Right forelimb (tissue), 1 donor: ENCODE measurements at regions not wholly inside any gene's neighbourhood (a gene's known extent, or its start where the extent isn't known, plus 50 kb on each side); places are given as distances from the start of the nearest gene placed in this dataset.

Experiments used
- DNase-seq: peaks from one replicate; pipeline ENCODE4 v3.0.0-alpha.2; 2018

DNA sequence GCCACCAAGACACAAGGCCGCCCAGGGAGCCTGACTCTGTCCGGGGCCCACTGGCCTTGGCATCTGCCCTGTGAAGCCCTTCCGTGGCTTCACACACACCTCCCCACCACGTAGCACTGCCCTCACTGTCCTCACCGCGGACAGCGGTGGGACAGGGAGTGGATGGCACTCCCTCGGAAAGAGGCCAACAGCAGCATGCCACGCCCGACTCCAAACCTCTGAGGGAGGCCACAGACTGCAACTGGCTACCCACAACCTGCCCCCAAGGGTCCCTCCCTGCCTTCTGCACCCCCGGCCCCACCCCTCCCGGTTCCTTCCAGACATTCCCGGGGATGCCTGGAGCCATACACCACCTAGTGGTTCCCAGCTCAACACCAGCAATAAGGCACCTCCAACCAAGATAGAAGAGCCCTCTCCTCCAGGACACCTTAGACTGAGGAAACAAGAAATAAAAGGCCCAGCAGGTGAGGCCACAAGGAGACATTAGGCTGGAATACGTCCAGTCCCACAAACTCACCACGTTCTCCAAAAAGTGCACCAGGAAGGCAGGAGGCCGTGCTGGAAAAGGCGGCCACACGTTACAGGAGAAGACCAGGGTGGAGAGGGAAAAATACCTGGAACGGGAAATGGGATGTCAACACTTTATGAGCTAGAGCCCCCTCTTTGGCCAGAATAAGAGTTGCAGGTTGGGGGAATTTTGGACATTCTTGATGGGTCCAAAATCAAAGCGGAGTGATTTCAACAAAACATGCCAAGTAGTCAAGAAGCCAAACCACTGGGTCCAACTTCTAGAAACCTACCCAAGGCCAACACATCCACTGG is 310.0 kb downstream of the SOX9 start:
- DNase-seq, result no peak

DNA sequence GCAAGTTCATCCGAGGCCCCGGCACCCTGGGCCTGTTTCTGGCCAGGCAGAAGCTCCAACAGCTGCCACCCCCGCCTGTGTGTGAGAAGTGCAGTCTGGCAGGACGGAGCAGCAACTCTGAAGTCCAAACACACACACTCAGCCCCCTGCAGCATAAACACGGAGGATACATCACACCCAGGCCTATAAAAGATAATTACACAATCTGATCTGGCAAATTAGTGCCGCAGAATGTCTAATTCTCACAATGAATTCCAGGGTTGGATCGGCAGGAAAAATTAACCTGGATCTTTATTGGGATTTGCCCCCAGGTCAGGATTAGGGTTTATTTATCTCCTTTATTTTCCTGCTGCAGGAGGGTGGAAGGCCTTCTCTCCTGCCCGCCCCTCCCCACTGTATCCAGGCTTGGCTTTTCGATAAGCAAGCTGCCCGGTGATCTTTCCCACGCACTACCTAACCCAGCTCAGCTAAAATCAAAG is 311.4 kb downstream of the SOX9 start:
- no peak for DNase-seq

DNA sequence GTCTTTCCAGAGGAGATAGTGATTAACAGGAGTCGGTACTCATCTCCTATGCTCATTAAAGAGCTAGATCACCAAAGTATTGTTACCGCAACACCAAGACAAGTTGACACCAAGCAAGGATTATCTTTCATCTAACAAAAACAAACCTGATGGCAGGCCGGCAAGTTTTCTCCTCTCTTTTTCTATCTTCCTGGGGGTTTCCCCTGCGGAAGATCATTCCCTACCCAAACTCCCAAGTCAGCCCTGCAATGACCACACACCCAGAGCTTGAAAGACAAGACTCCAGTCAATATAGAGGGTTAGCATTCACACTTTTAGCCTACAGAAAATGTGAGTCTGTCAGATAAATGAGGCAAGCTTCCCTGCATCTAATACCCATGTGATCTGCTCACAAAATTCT is 312.1 kb downstream of the SOX9 start:
- no peak for DNase-seq

DNA sequence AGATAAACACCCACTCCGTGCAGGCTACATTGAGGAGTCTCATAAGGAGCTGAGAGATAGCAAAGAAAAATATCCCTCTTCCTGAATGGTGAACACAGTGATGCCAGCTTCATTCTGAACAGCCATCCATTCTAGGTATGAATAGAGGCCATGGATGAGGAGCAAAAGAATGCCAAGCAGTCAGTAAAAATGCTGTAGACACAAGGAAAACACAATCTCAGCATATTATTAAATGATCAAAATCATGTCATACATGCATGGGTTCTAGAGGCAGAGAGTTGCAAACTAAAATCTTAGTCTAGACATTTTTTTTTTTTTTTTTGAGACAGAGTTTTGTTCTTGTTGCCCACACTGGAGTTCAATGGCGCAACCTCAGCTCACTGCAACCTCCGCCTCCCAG is 313.0 kb downstream of the SOX9 start:
- no peak for DNase-seq

DNA sequence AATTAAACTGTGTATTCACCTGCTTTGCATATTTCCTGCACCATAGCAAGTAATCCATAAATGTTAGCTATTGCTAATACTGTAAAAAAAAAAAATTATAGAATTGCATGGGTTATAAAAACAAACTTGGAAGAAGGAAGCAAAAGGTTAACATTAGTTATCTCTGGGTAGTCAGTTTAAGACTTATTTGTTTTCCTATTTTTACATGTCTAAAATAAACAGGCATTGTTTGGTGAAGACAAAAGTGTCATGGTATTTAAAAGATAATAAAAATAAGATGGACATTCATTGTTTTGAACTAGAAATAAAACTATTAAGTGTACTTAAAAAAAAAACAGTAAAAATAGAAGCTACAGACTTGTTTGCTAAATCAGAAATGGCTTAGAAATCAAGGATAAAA is 313.8 kb downstream of the SOX9 start:
- no peak for DNase-seq

DNA sequence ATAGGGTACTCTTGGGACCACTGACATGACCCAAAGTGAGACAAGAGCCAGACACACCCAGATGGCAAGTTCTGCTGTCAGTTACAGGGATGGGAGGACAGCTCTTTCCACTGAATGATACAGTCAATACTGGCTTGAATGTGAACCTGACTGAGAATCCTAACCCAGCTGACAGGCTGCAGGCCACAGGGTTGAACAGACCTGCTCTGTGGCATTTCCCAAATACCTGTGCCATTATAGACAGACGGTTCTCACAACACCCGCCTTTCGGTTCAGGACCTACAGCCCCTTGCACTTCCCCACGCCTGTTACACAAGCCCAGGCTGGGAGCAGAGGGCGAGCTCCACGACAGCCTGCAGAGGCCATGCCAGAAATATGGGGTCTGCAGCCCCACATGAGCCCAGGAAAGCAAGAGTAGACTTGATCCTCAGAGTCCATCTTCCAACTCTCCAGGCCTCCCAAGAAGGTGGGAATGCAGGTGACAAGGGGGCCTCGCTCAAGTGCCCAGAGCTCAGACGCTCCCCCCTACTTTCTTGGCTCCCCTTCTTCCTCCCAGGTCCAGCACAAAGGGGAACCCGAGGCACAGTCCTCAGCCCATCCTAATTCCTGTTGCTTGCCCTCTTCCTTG is 314.3 kb downstream of the SOX9 start:
- no peak for DNase-seq

- DNase-seq, result no peak
Measured at GRCh38 chr17:72438783-72439182, 318.0 kb downstream of the SOX9 start.

GRCh38 chr17:72439893-72440502 is 319.2 kb downstream of the SOX9 start:
- DNase-seq, result no peak

GRCh38 chr17:72440961-72441360 is 320.1 kb downstream of the SOX9 start:
- no peak for DNase-seq

GRCh38 chr17:72441909-72442308 is 321.1 kb downstream of the SOX9 start:
- no peak for DNase-seq

DNA sequence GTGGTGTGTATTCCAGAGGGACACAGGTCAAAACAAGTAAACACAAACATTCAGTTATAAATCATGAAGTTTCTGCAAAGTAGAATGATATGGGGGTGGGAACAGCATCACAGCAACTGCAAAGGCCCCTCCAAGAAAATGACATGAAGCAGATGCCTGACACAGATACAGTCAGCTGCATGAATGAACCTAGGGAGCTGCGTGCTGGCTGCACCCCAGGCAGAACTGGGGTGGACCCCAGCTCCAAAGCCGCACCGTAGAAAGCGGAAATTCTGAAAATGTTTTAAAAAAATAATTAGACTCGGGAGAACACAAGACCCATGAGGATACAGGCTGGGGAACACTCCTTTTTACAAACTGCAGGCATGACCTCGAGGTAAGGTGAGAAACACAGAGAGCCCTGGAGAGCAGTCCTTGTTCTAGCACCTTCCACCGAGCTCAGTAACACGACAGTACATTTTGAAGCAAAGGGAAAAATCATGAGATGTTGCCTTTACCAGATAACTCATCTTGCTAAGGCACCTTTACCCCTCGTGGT is 323.8 kb downstream of the SOX9 start:
- no peak for DNase-seq

GRCh38 chr17:72445055-72445991 is 324.5 kb downstream of the SOX9 start:
- peak; percentile 60 for DNase-seq

DNA sequence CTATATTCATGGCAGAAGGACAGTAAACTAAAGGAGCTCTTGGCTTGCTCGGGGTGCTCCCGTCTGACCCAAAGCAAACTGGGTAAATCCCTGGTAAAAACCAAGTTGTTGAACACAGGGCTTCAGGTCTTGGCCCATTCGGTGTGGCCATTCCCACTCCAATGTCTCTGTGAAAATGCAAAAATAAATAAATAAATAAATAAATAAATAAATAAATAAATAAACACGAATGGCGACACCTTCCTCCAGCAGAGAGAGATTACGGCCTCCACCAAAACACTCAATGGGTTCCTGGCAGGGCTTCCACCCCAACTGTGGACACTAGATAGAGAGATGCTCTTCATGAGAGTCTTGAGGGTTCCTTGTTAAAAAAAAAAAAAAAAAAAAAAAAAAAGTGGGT is 325.3 kb downstream of the SOX9 start:
- no peak for DNase-seq

DNA sequence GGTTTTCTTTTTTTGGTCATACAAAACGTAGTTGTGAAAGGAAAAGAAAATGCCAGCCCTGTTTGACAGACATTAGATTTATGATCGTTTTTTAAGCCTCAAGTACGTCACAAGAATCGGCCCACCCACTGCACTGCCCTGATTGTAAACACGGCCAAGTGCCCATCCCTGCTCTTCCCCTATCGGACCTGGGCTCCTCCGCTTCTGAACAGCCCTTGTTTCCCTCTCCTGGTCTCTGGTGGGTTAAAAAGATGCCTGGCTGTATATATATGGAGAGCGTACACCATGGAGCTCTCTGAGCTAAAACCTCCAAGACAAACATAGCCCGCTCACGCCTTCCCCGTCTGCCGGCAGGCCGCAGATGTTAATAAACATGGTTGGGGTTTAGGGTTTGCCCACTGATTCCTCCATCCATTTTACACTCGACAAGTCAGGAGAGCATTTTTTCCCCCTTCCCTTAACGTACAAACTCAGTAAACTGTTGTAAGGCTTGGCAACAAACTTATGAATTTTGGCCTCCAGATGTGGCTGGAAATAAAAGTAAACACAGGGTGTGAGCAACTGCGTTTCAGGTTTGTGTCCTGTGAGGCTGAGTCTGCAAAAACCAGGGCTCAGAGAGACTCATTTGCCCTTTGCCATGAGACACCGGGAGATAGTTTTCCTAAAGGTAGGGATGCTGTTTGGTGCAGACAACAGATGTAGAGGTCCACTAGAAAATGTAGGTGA is 325.9 kb downstream of the SOX9 start:
- no peak for DNase-seq

DNA sequence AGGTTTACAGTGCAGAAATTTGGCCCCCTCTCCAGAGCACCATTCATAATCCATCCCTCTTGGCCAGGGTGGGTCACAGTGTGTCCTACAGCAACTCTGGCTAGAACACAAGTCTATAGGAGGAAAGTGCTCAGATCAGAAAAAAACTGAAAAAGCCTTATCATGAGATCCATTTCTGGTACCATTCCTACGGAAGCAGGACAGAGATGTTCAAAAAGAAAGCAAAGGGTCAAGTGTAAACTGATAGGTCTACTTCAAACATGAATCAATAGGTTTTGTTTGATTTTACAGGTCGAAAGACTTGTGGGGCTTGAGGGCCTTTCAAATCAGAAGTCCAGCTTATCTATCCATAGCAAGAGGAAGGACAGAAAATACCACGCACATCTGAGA is 326.4 kb downstream of the SOX9 start:
- no peak for DNase-seq

- no peak for DNase-seq
Measured at GRCh38 chr17:72448019-72448418, 327.2 kb downstream of the SOX9 start.

GRCh38 chr17:72452286-72453173 is 331.7 kb downstream of the SOX9 start:
- no peak for DNase-seq

DNA sequence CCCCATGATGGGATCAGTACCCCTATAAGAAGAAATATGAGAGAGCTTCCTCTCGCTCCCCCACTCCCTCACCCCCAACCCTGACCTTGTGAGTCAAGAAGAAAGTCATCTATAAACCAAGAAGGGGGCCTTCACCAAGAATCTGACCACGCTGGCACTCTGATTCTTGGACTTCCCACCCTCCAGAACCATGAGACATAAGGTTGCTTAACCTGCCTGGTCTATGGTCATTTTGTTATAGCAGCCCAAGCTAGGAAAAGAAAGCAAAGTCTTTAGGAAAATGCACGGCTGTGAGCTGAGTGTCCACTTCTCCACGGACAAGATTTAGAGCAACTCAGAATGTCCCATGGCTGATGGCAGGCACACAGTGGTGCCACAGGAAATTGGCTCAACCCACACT is 333.5 kb downstream of the SOX9 start:
- no peak for DNase-seq

DNA sequence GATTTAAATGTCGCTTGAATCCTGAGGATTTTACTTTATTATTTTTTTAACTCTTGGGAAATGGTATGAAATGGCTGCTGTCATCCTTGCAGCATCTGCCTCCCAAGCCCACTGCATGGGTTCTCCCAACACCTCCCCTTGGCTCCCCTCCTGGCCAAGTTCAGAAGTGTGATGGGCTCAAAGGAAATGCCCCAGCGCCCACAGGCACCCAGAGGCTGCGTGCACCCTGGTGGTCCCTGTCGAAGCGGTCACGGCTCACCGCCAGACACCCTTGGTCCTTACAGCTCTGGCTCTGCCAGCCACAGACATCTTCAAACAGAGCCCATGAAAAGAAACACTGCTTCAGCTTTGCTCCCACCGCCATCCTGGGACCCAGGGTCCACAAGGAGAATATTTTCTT is 334.7 kb downstream of the SOX9 start:
- DNase-seq, result no peak

DNA sequence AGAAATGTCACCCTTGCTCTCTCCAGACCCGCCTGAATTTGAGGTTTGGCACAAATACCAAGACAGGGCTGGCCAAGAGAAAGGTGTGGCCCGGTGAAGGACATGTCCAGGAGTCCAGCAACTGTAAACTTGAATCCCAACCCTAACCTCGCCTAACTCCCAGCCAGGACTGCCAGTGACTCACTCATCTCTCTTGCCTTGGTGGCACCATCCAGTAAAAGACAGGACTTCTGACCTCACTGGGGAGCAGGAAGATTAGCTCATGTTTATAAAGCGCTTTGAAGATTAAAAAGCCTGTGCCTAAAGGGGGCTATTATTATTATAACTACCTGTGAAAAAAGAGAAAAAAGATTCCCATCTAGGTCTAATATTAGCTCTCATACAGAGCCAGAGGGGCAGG is 335.3 kb downstream of the SOX9 start:
- no peak for DNase-seq

GRCh38 chr17:72457712-72458111 is 336.9 kb downstream of the SOX9 start:
- no peak for DNase-seq
